SK-N-SH treated with all-trans-retinoic acid at 6 μM for 48 hours (cell line): ENCODE measurements at regions not wholly inside any gene's neighbourhood (a gene's known extent, or its start where the extent isn't known, plus 50 kb on each side); places are given as distances from the start of the nearest gene placed in this dataset.

ENCODE experiments used
- ATAC-seq: fragments of 200-7000 bp; cut with Tn5 transposase; 3 replicates; pipeline ENCODE4 v1.9.1; 2020; ENCODE audit warnings: mild to moderate bottlenecking, moderate library complexity
- ARNTL ChIP-seq: fragments of 450-650 bp; formaldehyde crosslinking; IDR thresholded peaks from 2 replicates; pipeline ENCODE4 v1.5.0; 2020; ENCODE audit warnings: low read depth, mild to moderate bottlenecking, moderate library complexity, borderline replicate concordance
- BACH2 ChIP-seq: fragments of 250-450 bp; sonication (Bioruptor Pico); IDR thresholded peaks from 2 replicates; pipeline ENCODE4 v1.9.0; 2021; ENCODE audit warnings: mild to moderate bottlenecking, borderline replicate concordance
- CREB5 ChIP-seq: fragments of 250-450 bp; sonication (Bioruptor Pico); IDR thresholded peaks from 2 replicates; pipeline ENCODE4 v1.5.1; 2020; ENCODE audit warnings: low read depth, mild to moderate bottlenecking, moderate library complexity
- CSDC2 ChIP-seq: fragments of 250-450 bp; sonication (Bioruptor Pico); IDR thresholded peaks from 2 replicates; pipeline ENCODE4 v1.5.0; 2020; ENCODE audit warnings: mild to moderate bottlenecking, moderate library complexity
- CSRNP3 ChIP-seq: fragments of 250-450 bp; sonication (Bioruptor Pico); IDR thresholded peaks from 2 replicates; pipeline ENCODE4 v1.5.1; 2021; ENCODE audit warnings: mild to moderate bottlenecking, moderate library complexity
- GLIS3 ChIP-seq: fragments of 250-450 bp; sonication (Bioruptor Pico); IDR thresholded peaks from 2 replicates; pipeline ENCODE4 v1.5.0; 2020; ENCODE audit warnings: mild to moderate bottlenecking, moderate library complexity
- ISL1 ChIP-seq: fragments of 250-450 bp; sonication (Bioruptor Pico); IDR thresholded peaks from 2 replicates; pipeline ENCODE4 v2.1.2; 2022; ENCODE audit warnings: mild to moderate bottlenecking, moderate library complexity
- OSR1 ChIP-seq: fragments of 250-450 bp; sonication (Bioruptor Pico); IDR thresholded peaks from 2 replicates; pipeline ENCODE4 v1.8.0; 2022; ENCODE audit warnings: moderate library complexity, mild to moderate bottlenecking, inconsistent platforms
- PATZ1 ChIP-seq: fragments of 250-450 bp; sonication (Bioruptor Pico); IDR thresholded peaks from 2 replicates; pipeline ENCODE4 v1.8.0; 2020; ENCODE audit warnings: mild to moderate bottlenecking, moderate library complexity, borderline replicate concordance
- PPARA ChIP-seq: fragments of 250-450 bp; sonication (Bioruptor Pico); IDR thresholded peaks from 2 replicates; pipeline ENCODE4 v1.5.0; 2020; ENCODE audit warnings: mild to moderate bottlenecking, borderline replicate concordance
- RARB ChIP-seq: fragments of 250-450 bp; sonication (Bioruptor Pico); IDR thresholded peaks from 2 replicates; pipeline ENCODE4 v1.8.0; 2021; ENCODE audit warnings: mild to moderate bottlenecking, moderate library complexity
- TCF4 ChIP-seq: fragments of 250-450 bp; sonication (Bioruptor Pico); IDR thresholded peaks from 2 replicates; pipeline ENCODE4 v1.8.0; 2021; ENCODE audit warnings: mild to moderate bottlenecking, moderate library complexity, borderline replicate concordance
- TOX ChIP-seq: fragments of 250-450 bp; sonication (Bioruptor Pico); IDR thresholded peaks from 2 replicates; pipeline ENCODE4 v1.8.0; 2021; ENCODE audit warnings: mild to moderate bottlenecking, moderate library complexity, borderline replicate concordance
- TSHZ2 ChIP-seq: fragments of 250-450 bp; sonication (Bioruptor Pico); IDR thresholded peaks from 2 replicates; pipeline ENCODE4 v1.5.0; 2020; ENCODE audit warnings: mild to moderate bottlenecking, moderate library complexity
- ZC3H10 ChIP-seq: fragments of 250-450 bp; sonication (Bioruptor Pico); IDR thresholded peaks from 2 replicates; pipeline ENCODE4 v1.5.1; 2021; ENCODE audit warnings: mild to moderate bottlenecking, moderate library complexity
- ZFP3 ChIP-seq: fragments of 250-450 bp; sonication (Bioruptor Pico); IDR thresholded peaks from 2 replicates; pipeline ENCODE4 v1.5.0; 2020; ENCODE audit warnings: mild to moderate bottlenecking, moderate library complexity
- ZNF565 ChIP-seq: fragments of 450-650 bp; formaldehyde crosslinking; conservative IDR thresholded peaks from 2 replicates; pipeline ENCODE4 v1.5.0; 2020; ENCODE audit warnings: low read depth, mild to moderate bottlenecking, moderate library complexity
- ZNF70 ChIP-seq: fragments of 450-650 bp; formaldehyde crosslinking; IDR thresholded peaks from 2 replicates; pipeline ENCODE4 v1.5.0; 2020; ENCODE audit warnings: mild to moderate bottlenecking, moderate library complexity
- ZNF8 ChIP-seq: fragments of 450-650 bp; formaldehyde crosslinking; IDR thresholded peaks from 2 replicates; pipeline ENCODE4 v1.5.0; 2020; ENCODE audit warnings: mild to moderate bottlenecking, moderate library complexity

- TF ChIP-seq CSRNP3 (CRISPR knock-in tag) (no peak), OSR1 (CRISPR knock-in tag) (no peak), GLIS3 (CRISPR knock-in tag) (no peak), CSDC2 (CRISPR knock-in tag) (no peak), ZNF565 (CRISPR knock-in tag) (no peak)
Measured at GRCh38 chr3:110478377-110479054, 593.1 kb upstream of the NECTIN3 start (continued).

GRCh38 chr3:110479731-110480130 lies 591.9 kb upstream of the NECTIN3 start:
- TF ChIP-seq ZC3H10 (CRISPR knock-in tag) (no peak), RARB (CRISPR knock-in tag) (no peak), PPARA (CRISPR knock-in tag) (no peak), TCF4 (CRISPR knock-in tag) (no peak), ZNF565 (CRISPR knock-in tag) (no peak), ARNTL (CRISPR knock-in tag) (no peak)
- ATAC-seq = no peak

GRCh38 chr3:110485389-110485788 lies 586.2 kb upstream of the NECTIN3 start:
- no peak for TF ChIP-seq ZNF70 (CRISPR knock-in tag)
- TF ChIP-seq PPARA (CRISPR knock-in tag) = no peak
- TF ChIP-seq CSRNP3 (CRISPR knock-in tag) = no peak
- no peak for TF ChIP-seq CREB5 (CRISPR knock-in tag)
- no peak for ATAC-seq

- TF ChIP-seq PPARA (CRISPR knock-in tag) = no peak
- no peak for TF ChIP-seq RARB (CRISPR knock-in tag)
- TF ChIP-seq ARNTL (CRISPR knock-in tag) = no peak
- TF ChIP-seq CSRNP3 (CRISPR knock-in tag) = no peak
- no peak for TF ChIP-seq ZNF565 (CRISPR knock-in tag)
- TF ChIP-seq BACH2 (CRISPR knock-in tag) = no peak
- no peak for TF ChIP-seq ZC3H10 (CRISPR knock-in tag)
- TF ChIP-seq ISL1 = no peak
- TF ChIP-seq ZNF8 = no peak
- TF ChIP-seq CREB5 (CRISPR knock-in tag) = no peak
- no peak for ATAC-seq
Measured at GRCh38 chr3:110487840-110488239, 583.8 kb upstream of the NECTIN3 start.

- ATAC-seq = no peak
- TF ChIP-seq RARB (CRISPR knock-in tag) = no peak
- no peak for TF ChIP-seq ZNF70 (CRISPR knock-in tag)
Measured at GRCh38 chr3:110491413-110491812, 580.2 kb upstream of the NECTIN3 start.

GRCh38 chr3:110492876-110493275 lies 578.7 kb upstream of the NECTIN3 start:
- no peak for ATAC-seq
- no peak for TF ChIP-seq ISL1
- TF ChIP-seq TOX (CRISPR knock-in tag) = no peak
- TF ChIP-seq GLIS3 (CRISPR knock-in tag) = no peak
- no peak for TF ChIP-seq ZNF565 (CRISPR knock-in tag)
- no peak for TF ChIP-seq ZC3H10 (CRISPR knock-in tag)
- no peak for TF ChIP-seq TSHZ2
- no peak for TF ChIP-seq BACH2 (CRISPR knock-in tag)
- no peak for TF ChIP-seq ZFP3 (CRISPR knock-in tag)
- no peak for TF ChIP-seq PATZ1 (CRISPR knock-in tag)
